Spleen (tissue), 11 donors: ENCODE measurements at regions not wholly inside any gene's neighbourhood (a gene's known extent, or its start where the extent isn't known, plus 50 kb on each side); places are given as distances from the start of the nearest gene placed in this dataset.

Source experiments
- DNase-seq: peaks from one replicate; pipeline ENCODE4 v3.0.0-alpha.2; 2020
- H3K27ac ChIP-seq, 8 donors: fragments of 200-600 bp; sonication (generic) in 7 of 8; 1 replicate in 4 of 8; 2 replicates in 4 of 8; pipeline versions ENCODE4 v1.5.0 to v1.8.0; 2016 to 2021; ENCODE audit warnings: inconsistent platforms in 4 of 8, mild to moderate bottlenecking in 4 of 8, moderate library complexity in 1 of 8
- H3K27me3 ChIP-seq, 7 donors: fragments of 200-600 bp; sonication (generic) in 6 of 7; replicated peaks in 1 of 7; 1 replicate in 4 of 7; 2 replicates in 3 of 7; pipeline versions ENCODE4 v1.5.0 to v1.8.0; 2016 to 2021; ENCODE audit warnings: inconsistent platforms in 3 of 7, mild to moderate bottlenecking in 1 of 7
- H3K36me3 ChIP-seq, 6 donors: fragments of 200-600 bp; sonication (generic) in 5 of 6; 1 replicate in 4 of 6; 2 replicates in 2 of 6; pipeline versions ENCODE4 v1.5.0 to v1.8.0; 2016 to 2021; ENCODE audit warnings: inconsistent platforms in 2 of 6
- H3K4me1 ChIP-seq, 6 donors: fragments of 200-600 bp; sonication (generic) in 5 of 6; 1 replicate in 3 of 6; 2 replicates in 3 of 6; pipeline versions ENCODE4 v1.5.0 to v1.8.0; 2016 to 2021; ENCODE audit warnings: inconsistent platforms in 3 of 6
- H3K4me3 ChIP-seq, 8 donors: fragments of 200-600 bp; sonication (generic) in 7 of 8; 1 replicate in 4 of 8; 2 replicates in 4 of 8; pipeline versions ENCODE4 v1.5.0 to v1.8.0; 2016 to 2021; ENCODE audit warnings: inconsistent platforms in 4 of 8, mild to moderate bottlenecking in 4 of 8, moderate library complexity in 2 of 8
- H3K9me3 ChIP-seq, 8 donors: fragments of 200-600 bp; sonication (generic) in 7 of 8; 1 replicate in 4 of 8; 2 replicates in 4 of 8; pipeline versions ENCODE4 v1.5.0 to v1.8.0; 2016 to 2021; ENCODE audit warnings: inconsistent platforms in 4 of 8
- CTCF ChIP-seq, 11 experiments: fragments of 200-600 bp in 7 of 11; fragments of 450-650 bp in 4 of 11; sonication (generic) in 4 of 11; IDR thresholded peaks in 8 of 11; conservative IDR thresholded peaks in 3 of 11; 1 replicate in 7 of 11; 2 replicates in 4 of 11; pipeline versions ENCODE4 v1.4.0 to v1.8.0; 2016 to 2021; ENCODE audit warnings: antibody characterized with exemption in 11 of 11, inconsistent platforms in 4 of 11, mild to moderate bottlenecking in 1 of 11
- POLR2A ChIP-seq, 3 donors: fragments of 450-650 bp; IDR thresholded peaks; one replicate each; pipeline ENCODE4 v1.5.1; 2017; ENCODE audit warnings: antibody characterized with exemption in 3 of 3, mild to moderate bottlenecking in 1 of 3
- POLR2AphosphoS5 ChIP-seq, 3 donors: sonication (generic); formaldehyde crosslinking; IDR thresholded peaks; one replicate each; pipeline ENCODE4 v1.5.1; 2017; ENCODE audit warnings: antibody characterized with exemption in 3 of 3
- WGBS, 5 donors: extraction: QIAGEN DNeasy Blood & Tissue Kit in 3 of 5; methylation state at CpG; one replicate each; pipeline versions ENCODE4 v1.1.5 to v1.1.7; 2013 to 2018; 5-methylcytosine and 5-hydroxymethylcytosine counted together
- intact Hi-C: fragments of 100-400 bp; cut with DNase I; formaldehyde crosslinking; loops from one replicate; pipeline ENCODE4 v1.15.0; 2023; ENCODE audit warnings: low total_unique reads
- donor health status: healthy with polysubstance abuse.
- donor health status: DM: no; HTN: no; CAD: no; lungs with moderate emphysema.
- donor health status: DM: no; HTN: no; CAD: no.
- donor health status: Bipolar disorder and iron deficiency.
- donor health status: healthy.
- donor health status: DM: no; HTN: no; CAD: no.
- donor health status: DM: yes; HTN: yes; CAD: no.

GRCh38 chr7:46135557-46135956, 214.5 kb upstream of the IGFBP3 start:
- no peaks in the 10 kb centered on the region for H3K36me3 ChIP-seq
- intact Hi-C loops: no loop called here
- no peaks in the 10 kb centered on the region for H3K4me1 ChIP-seq
- H3K27me3 ChIP-seq: no peaks in the 10 kb centered on the region
- TF ChIP-seq POLR2AphosphoS5 (IDR thresholded peaks at IDR 0.05) (no peak), POLR2A (IDR thresholded peaks at IDR 0.05) (no peak), CTCF (IDR thresholded peaks at IDR 0.05 in 8 of 11, conservative IDR thresholded peaks at IDR 0.05 in 3 of 11) (no peak)
- H3K27ac ChIP-seq: no peak overlapping the region
- no peak overlapping the region for H3K4me3 ChIP-seq
- no peak for DNase-seq
- no peaks in the 10 kb centered on the region for H3K9me3 ChIP-seq

GRCh38 chr7:46134795-46135194, 213.7 kb upstream of the IGFBP3 start:
- no peak overlapping the region for H3K27ac ChIP-seq
- H3K4me3 ChIP-seq: no peak overlapping the region
- H3K4me1 ChIP-seq: no peaks in the 10 kb centered on the region
- TF ChIP-seq CTCF (IDR thresholded peaks at IDR 0.05 in 8 of 11, conservative IDR thresholded peaks at IDR 0.05 in 3 of 11) (no peak), POLR2AphosphoS5 (IDR thresholded peaks at IDR 0.05) (no peak), POLR2A (IDR thresholded peaks at IDR 0.05) (no peak)
- no peaks in the 10 kb centered on the region for H3K9me3 ChIP-seq
- H3K36me3 ChIP-seq: no peaks in the 10 kb centered on the region
- intact Hi-C loops: no loop called here
- DNase-seq: no peak
- H3K27me3 ChIP-seq: no peaks in the 10 kb centered on the region

- intact Hi-C loops: no loop called here
- DNase-seq: peak; percentile 39
- Histone ChIP-seq H3K27ac (no peak overlapping the region), H3K4me1 (no peaks in the 10 kb centered on the region), H3K36me3 (no peaks in the 10 kb centered on the region), H3K27me3 (no peaks in the 10 kb centered on the region), H3K4me3 (no peak overlapping the region), H3K9me3 (no peaks in the 10 kb centered on the region)
- no peak for TF ChIP-seq POLR2AphosphoS5 (IDR thresholded peaks at IDR 0.05)
- TF ChIP-seq POLR2A (IDR thresholded peaks at IDR 0.05): no peak
- no peak for TF ChIP-seq CTCF (IDR thresholded peaks at IDR 0.05 in 8 of 11, conservative IDR thresholded peaks at IDR 0.05 in 3 of 11)
- 85 to 95% (median 87%) methylated on average over 2 to 4 of the region's 4 CpGs for WGBS, 5 donors
Measured at GRCh38 chr7:46134385-46134784, 213.3 kb upstream of the IGFBP3 start.

- intact Hi-C loops: no loop called here
- Histone ChIP-seq H3K4me1 (no peaks in the 10 kb centered on the region), H3K27ac (no peak overlapping the region), H3K9me3 (no peaks in the 10 kb centered on the region), H3K36me3 (no peaks in the 10 kb centered on the region), H3K27me3 (no peaks in the 10 kb centered on the region), H3K4me3 (no peak overlapping the region)
- TF ChIP-seq POLR2A (IDR thresholded peaks at IDR 0.05) (no peak), POLR2AphosphoS5 (IDR thresholded peaks at IDR 0.05) (no peak), CTCF (IDR thresholded peaks at IDR 0.05 in 8 of 11, conservative IDR thresholded peaks at IDR 0.05 in 3 of 11) (no peak)
- DNase-seq: peak; percentile 54
- 89 to 100% (median 94%) methylated on average over 3 of the region's 3 CpGs for WGBS, 5 donors
Measured at GRCh38 chr7:46133751-46134150, 212.7 kb upstream of the IGFBP3 start.
